ENCODE measurements at regions not wholly inside any gene's neighbourhood (a gene's known extent, or its start where the extent isn't known, plus 50 kb on each side); places are given as distances from the start of the nearest gene placed in this dataset.

DNA sequence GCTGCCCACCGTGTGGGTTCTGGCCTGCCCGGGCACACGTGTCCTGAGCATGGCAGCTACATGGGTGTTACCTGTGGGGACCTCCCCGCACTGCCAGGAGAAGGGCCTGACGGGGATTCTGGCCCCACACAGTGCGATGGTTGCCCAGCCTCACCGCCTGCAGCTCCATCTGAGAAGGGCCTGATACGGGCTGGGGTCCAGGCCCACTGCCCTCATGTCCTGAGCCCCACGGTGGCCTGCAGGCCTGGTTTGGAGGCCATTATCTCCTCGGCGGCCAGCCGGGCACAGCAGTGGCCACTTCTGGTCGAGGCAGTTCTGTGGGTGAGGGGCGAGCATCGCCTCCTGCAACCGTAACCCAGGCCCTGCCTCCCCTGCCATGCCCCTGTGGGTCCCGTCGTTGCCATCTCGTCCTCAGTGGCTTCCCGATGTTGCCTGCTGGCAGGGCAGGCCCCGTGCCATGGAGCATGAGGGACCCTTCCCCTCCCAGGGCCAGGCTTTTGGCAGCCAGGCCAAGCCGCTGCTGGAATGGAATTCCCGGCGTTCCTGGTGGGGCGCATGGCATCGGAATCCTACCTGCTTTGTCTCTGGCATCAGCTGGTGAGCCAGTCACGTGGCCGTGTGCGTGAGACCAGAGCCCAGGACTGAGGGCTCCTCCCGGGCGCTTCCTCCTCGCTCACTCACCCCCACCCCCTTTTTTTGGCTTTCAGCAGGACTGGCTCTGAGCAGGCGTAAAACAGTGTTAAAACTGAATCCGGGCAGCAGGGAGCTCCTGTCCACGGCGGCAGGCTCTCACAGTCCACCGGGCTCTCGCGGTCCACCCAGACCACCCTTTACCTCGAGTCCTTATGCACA lies 71.9 kb upstream of the PPARA start:
- no peak for DNase-seq (ENCODE audit: low read depth in 2 of 2)

DNA sequence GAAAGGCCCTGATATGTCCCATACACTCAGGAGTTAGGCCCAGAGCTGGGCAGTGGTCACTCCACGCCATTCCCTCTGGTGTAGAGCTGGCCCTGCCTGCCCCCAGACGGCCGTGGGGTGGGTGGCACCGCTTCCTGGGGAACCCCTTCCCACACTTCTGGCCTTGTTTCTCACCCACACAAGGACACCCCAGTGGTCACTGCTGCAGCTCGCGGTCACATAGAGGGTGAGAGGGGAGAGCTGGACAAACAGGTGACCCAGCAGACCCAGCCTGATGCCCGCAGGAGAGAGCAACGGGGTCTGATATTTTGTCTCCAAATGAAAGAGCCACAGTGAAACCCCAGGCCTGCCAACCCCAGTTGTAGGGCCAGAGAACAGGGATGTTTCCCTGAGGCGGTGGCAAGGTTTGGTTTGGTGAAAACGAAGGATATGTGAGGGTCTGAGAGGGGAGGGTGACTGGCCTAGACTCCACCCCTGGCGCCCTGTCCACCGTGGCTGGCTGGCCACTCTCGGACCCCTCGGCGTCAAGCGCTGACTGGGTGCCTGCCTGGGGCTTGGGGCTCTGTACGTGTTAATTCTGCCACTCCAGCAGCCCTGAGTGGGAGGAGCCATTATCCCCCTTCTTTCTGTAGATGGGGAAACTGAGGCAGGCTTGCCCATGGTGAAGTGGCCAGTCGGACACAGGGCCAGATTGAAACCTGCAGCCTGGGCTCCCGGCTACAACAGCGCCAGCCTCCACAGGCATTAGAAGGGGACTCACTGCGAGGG lies 71.0 kb upstream of the PPARA start:
- no peak for DNase-seq (ENCODE audit: low read depth in 2 of 2)

DNA sequence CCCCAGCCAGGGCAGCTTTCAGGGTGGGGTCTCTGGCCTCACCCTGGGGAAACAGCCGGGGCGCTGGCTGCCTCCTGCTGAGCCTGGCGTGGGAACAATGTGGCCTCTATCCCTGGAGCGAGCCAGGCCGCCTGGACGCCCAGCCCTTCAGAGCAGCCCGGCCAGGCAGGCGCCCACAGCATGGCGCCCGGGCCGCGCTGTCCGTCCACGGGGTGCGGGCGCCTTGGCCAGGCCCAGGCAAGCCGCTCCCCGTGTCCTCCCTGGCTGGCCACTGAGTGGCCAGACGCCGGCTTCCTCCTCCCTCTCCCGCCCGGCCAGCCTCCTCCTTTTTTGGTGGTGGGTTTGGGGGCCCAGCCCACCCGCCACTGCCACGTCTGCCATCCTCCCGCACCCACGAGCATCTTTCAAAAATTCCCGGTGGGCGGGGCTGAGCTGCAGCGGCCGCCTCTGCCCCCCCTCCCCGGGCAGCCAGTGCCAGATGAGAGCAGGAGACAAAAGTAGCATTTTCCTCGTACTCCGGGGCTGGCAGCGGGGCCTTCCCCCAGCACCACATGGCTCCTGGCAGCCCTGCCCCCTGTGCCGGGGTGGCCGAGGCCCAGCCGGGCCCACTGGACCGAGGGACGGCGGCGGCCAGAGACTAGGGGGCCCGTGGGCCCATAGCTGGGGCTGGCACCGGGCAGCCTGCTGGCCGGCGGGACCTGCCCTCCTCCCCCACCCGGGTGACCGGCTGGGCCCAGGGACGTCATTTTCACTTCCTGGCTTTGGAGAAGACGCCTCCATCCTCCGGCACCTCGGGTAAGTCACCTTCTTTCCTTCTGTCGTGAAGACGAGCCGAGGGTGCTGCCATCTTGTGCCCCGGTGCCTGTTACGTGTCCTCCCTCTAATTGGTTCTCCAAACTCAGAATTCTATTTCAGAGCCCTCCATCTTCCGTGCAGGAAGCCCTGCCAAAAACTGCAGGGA lies 70.2 kb upstream of the PPARA start:
- DNase-seq (ENCODE audit: low read depth in 2 of 2): no peak

DNA sequence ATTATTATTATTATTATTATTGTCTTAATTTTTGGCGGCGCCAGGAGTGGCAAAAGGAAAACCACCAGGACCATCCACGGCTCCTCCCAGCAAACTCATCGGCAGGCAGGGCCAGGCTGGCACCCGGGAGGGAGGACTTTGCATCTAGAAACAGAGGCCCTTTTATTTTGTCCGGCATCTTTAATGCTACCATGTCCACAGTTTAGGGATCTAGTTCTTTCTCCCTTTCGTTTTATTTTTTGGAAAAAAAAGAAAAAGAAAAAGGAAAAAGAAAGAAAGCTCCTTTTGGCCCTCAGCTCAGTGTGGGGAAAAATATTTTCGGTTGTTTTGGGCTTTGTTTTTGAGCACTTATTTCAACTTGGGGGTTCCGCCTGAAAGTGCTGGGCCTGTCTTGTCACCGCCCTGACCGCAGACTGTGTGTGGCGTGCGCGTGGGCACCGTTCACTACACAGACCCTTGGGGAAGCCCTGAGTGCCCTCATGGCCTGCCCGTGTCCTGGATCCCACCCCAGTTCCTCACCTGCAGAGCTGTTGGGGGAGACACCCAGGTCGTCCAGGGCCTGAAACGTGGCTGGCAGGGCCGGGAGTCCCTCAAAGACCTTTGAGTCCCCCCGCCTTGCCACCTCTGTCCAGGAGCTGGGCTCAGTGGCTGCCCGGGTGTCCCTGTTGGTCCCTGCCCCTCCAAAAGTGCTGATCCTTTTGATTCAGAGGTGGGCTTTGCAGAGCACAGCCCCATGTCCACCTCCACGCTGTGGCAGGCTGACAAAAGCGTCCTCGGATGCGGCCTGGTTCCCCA lies 69.1 kb upstream of the PPARA start:
- no peak for DNase-seq (ENCODE audit: low read depth in 2 of 2)

DNA sequence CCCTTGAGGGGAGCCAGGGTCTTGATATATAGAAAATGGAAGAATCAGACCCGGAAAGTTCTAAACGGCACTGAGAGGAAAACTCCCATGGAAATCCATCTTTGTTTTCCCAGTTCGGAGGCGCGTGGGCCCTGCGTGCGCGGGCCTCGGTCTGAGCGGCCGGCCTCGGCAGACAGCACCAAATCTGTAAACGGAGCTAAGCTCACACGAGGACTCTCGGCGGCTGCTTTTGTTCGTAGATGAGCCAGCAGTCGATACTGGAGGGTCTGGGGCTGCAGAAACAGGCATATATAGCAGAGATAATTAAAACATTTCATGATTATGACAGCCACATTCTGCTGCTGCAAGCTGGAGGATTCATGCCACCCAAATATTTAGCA lies 68.5 kb upstream of the PPARA start:
- no peak for DNase-seq (ENCODE audit: low read depth in 2 of 2)

DNA sequence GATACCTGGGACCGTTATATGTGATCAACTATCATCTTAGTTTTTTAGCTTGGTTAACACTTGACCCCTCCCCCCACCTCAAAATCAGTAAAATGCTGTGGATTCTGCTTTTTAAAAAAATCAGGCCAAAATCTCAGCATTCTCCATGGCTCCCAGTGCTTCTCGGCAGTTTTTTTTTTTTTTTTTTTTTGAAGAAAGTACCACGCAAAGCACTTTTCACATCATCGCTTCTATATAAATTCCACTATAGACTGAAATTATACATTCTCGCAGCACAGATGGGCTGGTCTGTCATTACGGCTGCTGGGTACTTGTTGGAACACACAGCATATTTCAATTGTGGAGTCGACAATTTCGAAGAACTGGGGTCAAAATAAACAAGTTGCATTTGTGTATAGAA lies 67.7 kb upstream of the PPARA start:
- no peak for DNase-seq (ENCODE audit: low read depth in 2 of 2)

DNA sequence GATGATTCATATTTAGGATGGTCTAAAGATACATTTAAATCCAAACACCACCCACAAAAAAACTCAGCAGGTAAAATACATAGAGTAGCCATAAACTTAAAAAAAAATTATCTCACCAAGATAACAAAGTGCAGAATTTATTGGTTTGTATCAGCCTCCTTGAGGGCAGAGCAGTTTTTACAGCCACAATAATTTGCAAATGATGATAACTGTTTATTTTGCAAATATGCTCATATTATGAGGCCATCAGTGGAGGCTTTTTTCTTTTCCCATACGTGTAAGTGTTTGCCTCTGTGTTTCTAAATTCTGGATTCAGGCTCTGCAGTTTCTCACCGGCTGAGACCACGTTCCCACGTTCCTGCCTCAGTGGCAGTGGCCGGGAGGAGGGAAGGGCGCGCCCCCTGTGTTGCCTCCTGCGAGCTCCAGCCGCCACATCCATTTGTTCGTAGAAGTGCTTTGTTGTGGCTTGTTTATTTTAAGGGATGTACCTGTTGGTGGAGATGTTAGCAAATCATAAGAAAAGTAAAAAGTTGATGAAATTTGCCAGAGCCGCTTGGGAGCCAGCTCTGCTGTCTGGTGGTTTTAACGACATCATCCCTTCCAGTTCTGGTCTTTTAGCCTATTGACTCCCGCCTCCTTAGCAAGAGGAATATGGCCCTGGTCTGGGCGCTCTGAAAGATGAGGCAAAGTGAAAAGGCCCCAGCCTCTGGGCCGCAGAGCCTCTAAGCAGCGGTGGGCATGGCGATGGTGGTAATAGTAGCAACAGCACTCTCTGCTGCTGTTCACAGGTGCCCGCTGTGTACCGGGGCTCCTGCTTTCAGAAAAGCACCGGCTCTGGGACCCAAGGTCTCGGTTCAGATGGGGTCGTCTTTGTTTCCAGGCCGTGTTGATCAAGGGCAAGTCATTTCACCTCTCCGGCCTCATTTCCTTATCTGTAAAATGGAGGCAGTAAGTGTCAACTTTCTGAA lies 66.7 kb upstream of the PPARA start:
- no peak for DNase-seq (ENCODE audit: low read depth in 2 of 2)

DNA sequence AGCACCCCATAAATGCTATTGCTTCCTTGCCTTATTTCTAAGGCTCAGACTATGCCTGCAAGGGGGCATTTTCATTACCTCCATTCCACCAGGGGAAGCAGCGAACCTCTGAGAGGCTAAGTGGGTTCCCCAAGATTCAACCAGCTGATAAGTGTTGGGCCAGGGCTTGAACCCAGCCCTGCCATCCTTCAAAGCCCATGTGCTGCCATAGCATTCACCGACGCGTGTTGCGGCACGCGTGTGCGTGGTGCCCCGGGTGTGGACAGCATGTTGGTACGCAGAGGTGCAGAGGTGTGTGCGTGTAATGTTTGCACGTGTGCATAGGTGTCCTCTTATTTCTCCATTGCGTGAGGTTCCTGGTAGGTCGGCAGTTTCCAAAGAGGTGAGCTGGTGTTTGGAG lies 66.0 kb upstream of the PPARA start:
- DNase-seq (ENCODE audit: low read depth in 2 of 2): no peak

DNA sequence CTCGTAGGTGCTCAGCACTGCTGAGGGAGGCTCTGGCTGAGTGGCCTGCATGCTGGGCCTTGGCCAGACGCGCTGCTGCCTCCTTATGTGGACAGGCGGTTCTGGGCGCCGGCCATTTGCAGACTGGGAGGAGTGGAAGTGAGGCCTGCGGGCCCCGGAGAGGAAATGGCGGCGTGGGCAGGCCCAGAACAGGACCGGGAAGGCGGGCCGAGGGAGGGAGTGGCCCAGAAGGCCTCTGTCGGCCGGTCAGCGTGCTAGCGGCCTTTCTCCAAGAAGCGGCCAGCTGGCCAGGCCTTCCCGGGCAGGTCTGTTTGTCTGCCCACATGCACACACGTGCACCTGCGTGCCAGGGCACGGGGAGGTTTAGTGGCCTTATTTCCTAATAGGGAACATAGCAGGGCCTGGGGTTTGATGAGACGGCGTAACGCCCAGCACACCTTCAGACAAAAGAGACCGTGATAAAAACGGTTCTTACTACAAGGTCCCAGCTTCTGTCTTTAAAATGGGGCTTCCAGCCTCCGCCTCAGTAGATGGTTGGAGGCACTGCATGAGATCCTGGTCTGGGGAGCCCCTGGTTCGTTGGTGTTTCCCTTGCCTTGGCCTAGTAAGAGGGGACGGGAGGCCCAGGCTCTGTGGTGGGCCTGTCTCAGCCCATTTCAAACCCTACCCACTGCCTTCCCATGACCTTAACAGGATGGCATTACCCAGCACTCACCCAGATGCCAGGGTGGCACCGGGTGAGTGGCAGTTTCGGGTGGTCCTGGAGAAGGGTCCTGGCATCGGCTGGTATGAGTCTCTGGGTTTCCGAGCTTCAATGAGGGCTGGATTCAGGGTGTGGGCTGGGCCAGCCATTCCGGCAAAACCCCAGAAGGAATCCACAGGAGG lies 65.1 kb upstream of the PPARA start:
- no peak for DNase-seq (ENCODE audit: low read depth in 2 of 2)

DNA sequence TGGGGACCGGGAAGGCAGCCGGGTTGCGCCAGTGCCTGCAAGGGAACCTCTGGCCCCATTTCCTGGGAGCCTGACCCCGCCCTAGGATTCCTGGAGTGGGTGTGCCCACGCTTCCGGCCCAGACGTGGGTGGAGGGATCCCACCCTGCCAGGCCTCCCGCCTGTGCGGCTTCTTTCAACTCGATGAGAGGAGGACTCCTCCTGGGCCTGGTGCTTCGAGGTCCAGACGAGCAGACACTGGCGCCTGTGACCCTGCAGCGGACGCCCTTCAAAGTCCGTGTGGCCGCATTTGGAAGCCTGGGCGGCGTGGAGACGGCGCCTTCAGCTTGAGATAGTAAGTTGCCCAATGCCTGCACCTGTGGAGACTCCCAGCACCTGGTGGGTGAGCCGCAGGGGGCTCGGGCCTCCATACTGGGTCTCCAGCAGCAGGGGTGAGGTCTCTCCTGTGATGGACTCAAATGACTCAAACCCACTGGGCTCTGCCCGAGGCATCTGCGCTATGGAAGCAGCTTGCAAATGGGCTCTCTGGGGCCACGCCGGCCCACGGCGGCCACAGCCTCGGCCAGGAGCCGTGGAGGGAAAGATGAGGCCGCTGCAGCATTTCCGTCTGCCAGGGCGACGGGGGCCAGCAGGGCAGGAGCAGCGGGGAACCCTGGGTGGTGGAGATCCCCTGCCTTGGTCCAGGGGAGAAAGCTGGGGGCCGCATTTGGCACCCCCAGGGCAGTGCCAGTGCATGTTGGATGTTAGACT lies 64.3 kb upstream of the PPARA start:
- no peak for DNase-seq (ENCODE audit: low read depth in 2 of 2)

DNA sequence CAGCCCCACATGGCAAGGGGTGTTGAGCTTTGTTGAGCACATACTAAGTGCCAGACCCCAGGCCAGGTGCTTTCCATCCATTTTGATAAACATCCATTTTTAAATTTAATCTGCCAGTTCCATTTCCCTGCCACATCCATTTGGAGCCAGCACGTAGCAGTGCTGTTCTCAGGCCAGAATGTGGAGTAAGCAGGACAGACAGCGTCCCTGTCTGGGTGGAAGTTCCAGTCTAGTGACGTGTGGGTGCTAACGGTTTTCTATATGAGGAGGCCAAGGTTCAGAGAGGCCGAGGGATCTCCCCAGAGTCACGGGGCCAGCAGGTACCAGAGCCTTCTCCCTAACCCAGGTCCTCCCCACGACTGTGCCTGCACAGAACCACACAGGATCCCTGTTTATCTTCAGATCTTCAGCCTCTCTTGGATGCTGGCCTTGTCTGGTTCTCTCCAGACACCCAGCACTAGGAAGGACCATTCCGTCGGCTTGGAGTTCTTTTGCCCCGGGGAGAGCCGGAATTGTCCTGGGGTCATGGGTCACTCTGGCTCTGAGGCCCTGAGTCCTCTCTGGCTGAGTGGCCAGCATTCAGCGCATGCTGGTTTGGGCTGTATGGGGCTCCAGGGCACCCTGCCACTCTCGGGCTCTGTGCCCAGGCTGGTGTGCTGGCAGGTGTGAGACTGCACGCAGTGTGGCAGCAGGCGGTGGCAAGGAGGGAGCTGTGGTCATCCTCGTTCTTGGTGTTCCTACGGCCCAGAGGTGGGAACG lies 63.6 kb upstream of the PPARA start:
- DNase-seq (ENCODE audit: low read depth in 2 of 2): no peak

DNA sequence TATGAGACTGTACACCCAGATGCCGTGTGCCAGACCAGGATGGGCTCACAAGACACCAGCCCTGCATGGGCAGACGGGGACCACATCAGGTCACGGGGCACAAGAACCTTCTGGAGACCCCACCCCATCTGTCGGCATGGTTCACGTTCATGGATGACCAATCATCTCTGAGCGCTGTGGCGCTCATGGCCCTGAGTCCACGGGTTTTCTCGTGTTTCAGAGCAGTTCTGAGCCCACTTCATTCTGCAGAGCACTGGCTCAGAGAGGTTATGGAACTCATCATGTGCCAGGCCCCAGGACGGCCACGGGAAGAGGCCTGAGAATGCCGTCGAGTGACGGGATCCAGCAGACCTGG lies 63.0 kb upstream of the PPARA start:
- DNase-seq (ENCODE audit: low read depth in 2 of 2): no peak

DNA sequence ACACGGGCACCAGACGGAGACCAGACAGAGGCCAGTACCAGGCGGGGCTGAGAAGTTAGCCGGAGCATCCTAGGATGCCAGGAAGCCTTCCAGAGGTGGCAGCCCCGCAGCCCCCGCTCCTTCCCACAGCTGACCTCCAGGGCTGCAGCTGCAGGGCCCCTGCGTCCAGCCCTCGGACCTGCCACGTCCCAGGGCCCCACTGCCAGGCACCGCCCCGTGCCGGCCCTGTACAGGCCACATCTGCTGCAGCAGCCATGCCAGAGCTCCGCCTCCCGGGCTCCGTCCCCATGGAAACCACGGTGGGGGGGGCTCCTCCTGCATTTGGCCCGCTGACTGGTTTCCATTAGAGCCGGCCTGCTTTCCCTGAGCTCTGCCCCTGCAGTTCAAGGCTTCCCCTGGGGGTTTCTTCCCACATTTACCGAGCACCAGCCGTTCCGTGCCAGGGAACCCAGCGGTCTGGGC lies 62.5 kb upstream of the PPARA start:
- no peak for DNase-seq (ENCODE audit: low read depth in 2 of 2)

DNA sequence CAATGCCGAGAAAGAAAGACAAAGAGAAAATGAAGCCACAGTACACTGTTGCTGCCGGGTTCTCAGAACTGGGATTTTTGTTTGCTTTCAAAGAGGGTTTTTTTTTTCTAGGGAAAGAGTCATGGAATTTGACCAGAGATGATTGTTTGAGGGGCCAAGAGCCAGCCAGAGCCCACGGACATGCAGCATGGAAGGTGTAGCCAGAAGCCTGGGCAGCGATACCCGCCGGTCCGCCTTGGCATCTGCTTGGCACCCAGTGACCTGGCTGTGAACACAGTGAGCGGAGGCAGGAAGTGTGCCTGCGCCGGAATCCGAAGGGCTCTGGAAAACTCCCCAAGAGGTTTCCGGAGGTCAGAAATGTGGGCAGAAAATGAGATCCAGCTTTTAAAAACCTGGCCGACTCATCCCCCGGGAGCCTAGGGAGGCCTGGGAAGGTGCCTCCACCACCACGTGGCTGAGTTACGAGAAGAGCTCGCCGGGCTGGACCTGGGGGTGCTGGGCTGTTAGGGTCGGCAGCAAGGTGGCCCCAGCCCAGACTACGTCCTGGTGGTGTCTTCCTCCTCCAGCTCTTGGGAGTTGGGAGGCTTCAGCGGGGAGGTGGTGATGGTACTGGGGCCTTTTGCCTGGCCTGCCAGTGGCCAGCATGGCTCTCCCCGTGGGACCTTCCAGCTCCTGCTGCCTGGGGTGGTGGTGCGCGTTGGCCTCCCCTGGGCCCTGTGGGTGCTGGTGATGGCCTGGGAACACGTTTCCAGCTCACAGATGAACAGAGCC lies 61.6 kb upstream of the PPARA start:
- no peak for DNase-seq (ENCODE audit: low read depth in 2 of 2)

DNA sequence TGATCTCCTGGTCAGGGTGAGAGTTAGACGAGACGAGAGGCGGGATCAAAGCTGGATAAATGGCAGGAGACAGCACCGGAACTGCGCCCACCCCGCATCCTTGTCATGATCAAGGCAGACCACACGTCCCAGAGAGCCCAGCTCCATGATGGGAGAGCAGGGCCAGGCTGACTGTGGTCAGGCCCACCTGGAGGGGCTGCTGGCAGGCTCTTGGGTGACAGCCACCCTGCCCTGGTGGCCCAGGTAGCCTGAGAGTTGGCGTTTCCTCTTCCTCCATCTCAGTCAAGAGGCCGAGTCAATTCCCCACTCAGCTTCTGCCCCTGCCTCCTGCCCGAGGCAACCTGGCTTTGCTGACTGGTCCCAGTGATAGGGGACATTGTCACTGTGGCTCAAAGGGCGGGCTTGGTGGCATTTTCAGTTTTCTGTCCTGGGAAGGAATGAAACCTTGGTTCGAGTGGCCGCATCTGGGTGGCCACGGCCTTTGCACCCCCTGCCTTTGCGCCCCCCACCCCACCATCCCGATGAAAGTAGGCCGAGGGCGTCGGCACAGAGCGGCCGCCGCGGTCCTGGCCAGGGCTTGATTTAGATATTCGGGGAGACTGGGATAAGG lies 60.8 kb upstream of the PPARA start:
- no peak for DNase-seq (ENCODE audit: low read depth in 2 of 2)

DNA sequence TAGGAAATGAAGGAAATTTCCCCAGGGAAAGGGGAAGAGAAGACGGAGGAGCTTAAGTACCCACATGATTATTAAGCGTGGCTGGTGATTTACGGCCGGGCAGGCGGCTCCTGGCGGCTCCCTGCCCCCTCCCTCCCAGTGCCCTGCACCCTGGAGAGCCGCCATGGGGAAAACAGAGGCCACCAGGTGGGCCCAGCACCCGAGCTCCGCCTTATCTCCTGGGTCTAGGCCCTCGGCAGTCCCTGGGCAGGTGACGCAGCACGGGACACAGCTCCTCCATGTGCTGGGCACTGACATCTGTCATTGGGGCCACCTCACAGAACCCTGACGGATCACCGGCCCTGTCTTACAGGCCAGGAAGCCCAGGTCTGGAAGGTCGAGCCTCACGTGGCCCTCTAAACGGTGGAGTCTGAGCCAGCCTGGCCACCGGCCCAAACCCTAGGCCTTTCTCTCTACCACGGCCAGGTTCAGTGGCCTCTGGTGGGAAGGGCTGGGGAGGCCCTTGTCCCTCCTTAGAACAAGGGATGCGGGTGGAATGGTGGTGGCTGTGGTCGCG lies 60.2 kb upstream of the PPARA start:
- no peak for DNase-seq (ENCODE audit: low read depth in 2 of 2)
